Fibroblast of the aortic adventitia (primary cell): ENCODE measurements at regions not wholly inside any gene's neighbourhood (a gene's known extent, or its start where the extent isn't known, plus 50 kb on each side); places are given as distances from the start of the nearest gene placed in this dataset.
"Not testable (repeated sequence)": the region's sequence is repeated elsewhere in the genome, so short reads cannot be mapped to it uniquely, and the experiment has no call there.

Experiments
- DNase-seq: peaks from one replicate; pipeline ENCODE4 v3.0.0-alpha.2; 2010; ENCODE audit warnings: low read depth
- H3K4me3 ChIP-seq: 2 replicates; pipeline ENCODE4 v1.5.1; 2011; ENCODE audit warnings: low read depth, mild to moderate bottlenecking, control low read depth, low read length, moderate library complexity
- TF ChIP-seq, protein P1 (sequence below): IDR thresholded peaks from 2 replicates; pipeline ENCODE4 v1.5.1; 2011; ENCODE audit warnings: mild to moderate bottlenecking, low read length, control low read depth, inconsistent platforms; ENCODE audit not compliant: insufficient read depth

DNA sequence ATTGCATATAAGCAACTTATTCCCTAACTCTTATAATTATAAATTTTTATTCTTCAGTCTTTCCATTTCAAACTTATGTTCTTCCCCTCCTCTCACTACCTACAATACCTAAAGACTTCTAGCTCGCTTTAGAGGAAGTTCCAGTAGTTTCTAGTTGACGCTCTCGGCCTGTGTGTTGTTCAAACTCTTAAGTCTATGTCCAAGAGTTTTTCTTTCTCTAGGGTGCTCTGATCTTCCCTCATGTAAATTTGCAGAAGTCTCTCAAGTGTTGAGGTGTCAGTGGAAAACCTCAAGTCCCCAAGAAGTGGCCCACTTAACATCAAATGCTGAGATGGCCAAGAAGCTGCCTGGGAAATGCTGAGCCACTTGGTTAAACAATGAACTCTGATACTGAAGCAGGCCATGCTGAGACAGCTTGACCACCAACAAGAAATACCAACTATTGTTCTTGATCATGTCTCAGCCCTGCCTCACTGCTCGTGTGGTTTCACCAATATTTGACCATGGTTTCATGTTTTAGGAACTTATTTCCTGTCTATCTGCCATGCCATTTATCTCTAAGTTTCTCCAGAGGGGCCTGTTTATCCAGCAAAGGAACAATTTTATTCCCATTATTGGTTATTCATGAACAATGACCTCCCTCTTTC lies 100.9 kb upstream of the TCF21 start:
- no peak overlapping the region for H3K4me3 ChIP-seq
- TF ChIP-seq, protein P1, sequence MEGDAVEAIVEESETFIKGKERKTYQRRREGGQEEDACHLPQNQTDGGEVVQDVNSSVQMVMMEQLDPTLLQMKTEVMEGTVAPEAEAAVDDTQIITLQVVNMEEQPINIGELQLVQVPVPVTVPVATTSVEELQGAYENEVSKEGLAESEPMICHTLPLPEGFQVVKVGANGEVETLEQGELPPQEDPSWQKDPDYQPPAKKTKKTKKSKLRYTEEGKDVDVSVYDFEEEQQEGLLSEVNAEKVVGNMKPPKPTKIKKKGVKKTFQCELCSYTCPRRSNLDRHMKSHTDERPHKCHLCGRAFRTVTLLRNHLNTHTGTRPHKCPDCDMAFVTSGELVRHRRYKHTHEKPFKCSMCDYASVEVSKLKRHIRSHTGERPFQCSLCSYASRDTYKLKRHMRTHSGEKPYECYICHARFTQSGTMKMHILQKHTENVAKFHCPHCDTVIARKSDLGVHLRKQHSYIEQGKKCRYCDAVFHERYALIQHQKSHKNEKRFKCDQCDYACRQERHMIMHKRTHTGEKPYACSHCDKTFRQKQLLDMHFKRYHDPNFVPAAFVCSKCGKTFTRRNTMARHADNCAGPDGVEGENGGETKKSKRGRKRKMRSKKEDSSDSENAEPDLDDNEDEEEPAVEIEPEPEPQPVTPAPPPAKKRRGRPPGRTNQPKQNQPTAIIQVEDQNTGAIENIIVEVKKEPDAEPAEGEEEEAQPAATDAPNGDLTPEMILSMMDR, result no peak
- no peak for DNase-seq

DNA sequence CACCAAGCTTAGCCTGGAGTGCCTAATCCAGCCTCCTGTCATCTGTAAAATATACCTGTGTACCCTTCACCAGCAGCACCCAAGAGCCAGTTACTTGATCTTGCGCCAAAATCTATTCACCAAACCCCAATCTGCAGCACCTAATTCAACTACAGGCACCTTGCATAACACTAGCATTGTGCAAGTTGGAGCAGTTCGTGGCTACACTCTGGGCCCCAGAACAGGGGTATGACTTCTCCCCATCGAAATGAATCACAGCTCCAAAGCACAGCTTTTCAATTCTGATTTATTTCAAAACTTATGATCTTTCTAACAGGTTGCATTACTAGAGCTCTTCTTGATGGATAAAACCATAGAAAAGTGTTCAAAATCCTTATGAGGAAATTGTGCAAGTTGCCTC lies 100.4 kb upstream of the TCF21 start:
- no peak overlapping the region for H3K4me3 ChIP-seq
- TF ChIP-seq, protein P1, result no peak
- DNase-seq, result no peak

GRCh38 chr6:133789449-133789848 lies 99.5 kb upstream of the TCF21 start:
- H3K4me3 ChIP-seq, DNase-seq: not testable (repeated sequence)

- H3K4me3 ChIP-seq, DNase-seq: not testable (repeated sequence)
Measured at GRCh38 chr6:133790756-133791155, 98.2 kb upstream of the TCF21 start.

DNA sequence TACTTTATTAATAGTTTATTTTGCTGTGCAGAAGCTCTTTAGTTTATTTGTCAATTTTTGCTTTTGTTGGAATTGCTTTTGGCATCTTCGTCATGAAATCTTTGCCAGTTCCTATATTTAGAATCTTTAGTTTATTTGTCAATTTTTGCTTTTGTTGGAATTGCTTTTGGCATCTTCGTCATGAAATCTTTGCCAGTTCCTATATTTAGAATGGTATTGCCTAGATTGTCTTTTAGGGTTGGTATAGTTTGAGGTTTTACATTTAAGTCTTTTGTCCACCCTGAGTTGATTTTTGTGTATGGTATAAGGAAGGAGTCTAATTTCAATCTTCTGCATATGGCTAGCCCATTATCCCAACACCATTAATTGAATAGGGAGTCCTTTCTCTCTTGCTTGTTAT lies 93.9 kb upstream of the TCF21 start:
- not testable (repeated sequence) for DNase-seq, H3K4me3 ChIP-seq

GRCh38 chr6:133796235-133796634 lies 92.7 kb upstream of the TCF21 start:
- no peak for DNase-seq
- TF ChIP-seq, protein P1, result no peak
- H3K4me3 ChIP-seq, result no peak overlapping the region

- TF ChIP-seq, protein P1, result no peak
- peak; percentile 59 for DNase-seq
- H3K4me3 ChIP-seq, result no peak overlapping the region
Measured at GRCh38 chr6:133799043-133799442, 89.9 kb upstream of the TCF21 start.

GRCh38 chr6:133802861-133803260 lies 86.1 kb upstream of the TCF21 start:
- no peak for DNase-seq
- no peak overlapping the region for H3K4me3 ChIP-seq
- TF ChIP-seq, protein P1, result no peak
